Activated CD8-positive, alpha-beta memory T cell treated with anti-CD3 and anti-CD28 coated beads, Interleukin-2, amount 50 U/mL, for 48 hours (primary cell): ENCODE measurements at regions not wholly inside any gene's neighbourhood (a gene's known extent, or its start where the extent isn't known, plus 50 kb on each side); places are given as distances from the start of the nearest gene placed in this dataset.
"Not testable (repeated sequence)": the region's sequence is repeated elsewhere in the genome, so short reads cannot be mapped to it uniquely, and the experiment has no call there.

ENCODE experiments used
- DNase-seq: peaks from one replicate; pipeline ENCODE4 v3.0.0-alpha.2; 2020

DNA sequence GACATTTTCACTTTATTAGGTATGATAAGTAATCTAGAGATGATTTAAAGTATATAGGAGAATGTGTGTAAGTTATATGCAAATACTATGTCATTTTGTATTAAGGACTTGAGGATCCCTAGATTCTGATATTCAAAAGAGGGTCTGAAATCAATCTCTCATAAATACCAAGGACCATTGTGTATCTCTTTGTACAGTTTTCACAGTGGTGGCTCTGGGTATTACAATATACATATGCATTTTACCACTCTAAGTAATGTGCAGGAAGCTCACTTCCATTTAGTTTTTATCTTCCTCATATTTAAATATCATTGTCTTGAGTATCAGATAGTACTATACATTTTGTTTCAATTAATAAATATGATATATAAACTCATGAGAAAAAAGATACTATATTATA is 862.6 kb upstream of the PCDH20 start:
- DNase-seq = no peak

DNA sequence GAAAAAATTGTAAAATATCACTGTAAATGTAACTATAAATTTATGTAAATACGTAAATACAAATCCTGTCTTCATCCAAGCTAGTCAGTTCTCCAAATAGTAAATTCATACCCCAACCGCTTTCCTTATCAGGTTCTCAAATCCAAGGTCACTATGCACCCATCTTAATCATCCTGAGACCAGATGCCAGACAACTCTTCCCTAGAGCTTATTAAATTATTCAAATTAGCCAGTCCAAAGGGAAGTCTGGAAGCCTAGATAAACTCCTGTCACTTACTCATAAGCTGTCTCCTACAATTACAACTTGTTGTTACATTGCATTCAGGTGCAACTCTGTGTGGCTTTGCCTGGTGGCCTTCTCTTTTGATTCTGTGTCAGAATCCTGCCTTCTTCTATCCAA is 836.1 kb upstream of the PCDH20 start:
- no peak for DNase-seq

DNA sequence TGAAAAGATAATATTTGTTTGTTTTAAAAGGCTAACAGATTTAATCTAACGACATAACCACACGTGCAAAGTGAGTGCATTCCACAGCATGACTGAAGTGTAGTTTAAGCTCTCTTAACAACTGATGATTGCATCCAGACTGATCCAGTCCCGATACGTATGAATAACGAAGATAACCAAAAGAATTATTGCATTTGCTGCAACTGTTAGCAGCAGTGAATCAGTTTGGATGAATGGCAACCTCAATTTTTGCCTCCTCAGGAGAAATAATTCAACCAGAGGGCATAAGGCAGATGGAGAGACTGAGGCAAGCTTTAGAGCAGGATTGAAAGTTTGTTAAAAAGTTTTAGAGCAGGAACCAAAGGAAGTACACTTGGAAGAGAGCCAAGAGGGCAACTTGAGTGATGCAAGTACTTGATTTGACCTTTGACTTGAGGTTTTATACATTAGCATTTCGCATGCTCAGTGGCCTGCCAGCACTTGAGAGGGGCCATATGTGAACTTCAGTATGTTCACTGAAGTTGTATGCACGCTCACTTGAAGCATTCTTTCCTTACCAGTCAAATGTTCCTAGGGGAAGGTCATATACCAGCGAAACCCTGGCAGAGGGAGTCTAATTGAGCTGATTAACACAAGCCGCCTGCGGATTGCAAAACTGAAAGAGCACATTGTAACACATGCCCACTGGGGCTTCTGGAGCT is 835.0 kb upstream of the PCDH20 start:
- DNase-seq = no peak

DNA sequence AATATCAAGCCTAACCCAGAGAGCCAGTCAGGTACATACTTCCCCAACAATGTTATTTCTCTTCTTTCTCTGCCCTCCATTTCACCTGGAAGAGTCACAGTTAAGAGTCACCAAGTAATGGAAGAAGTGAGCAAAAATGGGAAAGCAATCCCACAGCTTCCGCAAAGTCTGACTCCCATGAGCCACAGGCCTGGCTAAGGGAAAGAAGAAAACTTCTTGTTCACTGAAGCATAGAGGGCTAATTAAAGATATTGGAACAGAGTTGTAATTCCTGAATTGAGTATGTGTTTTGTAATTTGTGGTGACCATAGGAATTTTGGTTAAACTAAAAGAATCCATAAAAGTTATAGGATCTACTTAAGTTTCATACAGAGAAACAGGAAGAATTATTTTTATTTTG is 830.9 kb upstream of the PCDH20 start:
- no peak for DNase-seq

DNA sequence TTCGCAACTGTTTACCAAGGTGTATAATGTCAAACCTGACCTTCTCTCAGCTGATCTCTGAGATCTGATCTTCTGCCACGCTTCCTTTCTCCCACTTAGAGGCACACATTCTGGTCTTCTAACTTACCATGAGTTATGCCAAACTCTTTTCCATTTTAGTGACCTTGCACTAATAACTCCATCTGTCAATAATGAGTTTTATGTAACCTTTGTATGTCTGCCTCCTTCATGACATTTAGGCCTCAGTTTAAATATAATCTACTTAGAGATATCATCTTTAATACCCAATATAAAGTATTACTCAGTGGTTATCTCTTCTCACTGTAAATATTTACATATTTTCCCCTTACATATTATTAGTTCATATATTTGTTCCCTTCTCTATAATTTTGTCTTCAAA is 827.5 kb upstream of the PCDH20 start:
- DNase-seq = no peak

DNA sequence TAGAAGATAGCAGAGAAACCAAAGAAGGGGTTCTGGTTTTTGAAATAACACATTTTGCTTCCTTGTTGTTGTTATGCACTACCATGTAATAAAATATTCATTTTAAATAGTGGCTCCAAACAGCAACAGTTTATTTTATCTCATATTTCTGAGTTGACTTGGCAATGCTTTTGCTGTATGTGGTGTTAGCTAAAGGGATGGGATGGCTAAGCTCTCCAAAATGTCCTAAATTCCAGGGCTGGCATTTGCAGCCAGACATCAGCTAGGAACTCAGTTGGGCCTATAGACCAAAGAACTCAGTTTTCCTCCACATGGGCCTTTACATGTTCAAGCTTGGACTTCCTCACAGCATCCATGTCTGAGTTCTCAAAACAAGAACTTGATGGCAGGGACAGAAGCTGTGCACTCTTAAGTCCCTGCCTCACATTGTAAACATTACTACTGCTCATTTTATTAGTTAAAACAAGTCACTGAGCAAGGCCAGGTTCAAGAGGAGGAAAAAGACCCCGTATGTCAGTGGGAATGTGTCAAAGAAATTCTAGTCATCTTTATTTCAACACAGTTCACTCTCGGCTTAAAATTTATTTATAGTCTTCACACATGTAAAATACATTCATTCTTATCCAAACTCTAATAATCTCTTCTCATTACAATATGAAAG is 819.3 kb upstream of the PCDH20 start:
- DNase-seq = no peak

DNA sequence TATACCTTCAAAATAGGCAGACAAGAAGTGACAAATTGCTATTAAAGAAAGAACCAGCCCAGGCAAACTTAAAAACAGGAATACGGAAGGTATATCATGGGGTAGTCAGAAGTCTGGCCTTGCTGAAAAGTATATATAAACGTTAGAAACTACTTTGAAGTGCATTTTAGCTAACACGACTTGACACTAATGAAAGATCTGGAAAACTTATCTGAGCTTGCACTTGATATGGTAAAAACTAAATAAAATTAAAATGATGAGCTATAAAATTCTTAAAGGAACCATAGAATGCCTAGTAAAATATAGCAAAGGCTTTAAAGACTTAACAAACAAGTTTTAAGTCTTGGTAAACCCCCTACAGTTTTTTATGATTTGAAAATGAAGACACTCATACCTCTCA is 795.3 kb upstream of the PCDH20 start:
- DNase-seq = no peak

DNA sequence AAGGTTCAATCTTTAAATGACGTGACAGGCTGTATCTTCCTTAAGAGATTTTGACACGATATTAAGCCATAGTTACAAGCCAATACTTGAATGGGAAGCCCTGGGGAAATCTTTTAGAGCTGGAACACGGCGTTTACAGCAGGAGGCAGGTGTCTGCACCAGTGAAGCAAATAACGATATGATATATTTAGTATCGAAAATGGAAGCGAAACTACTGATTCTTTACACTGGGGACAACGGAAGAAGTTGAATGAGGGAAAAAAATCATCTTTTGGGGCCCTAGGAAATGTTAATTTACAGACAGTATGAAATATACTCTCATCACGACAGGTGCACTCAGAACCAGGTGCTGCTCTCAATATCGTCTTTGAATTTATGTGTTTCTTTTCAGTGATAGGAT is 793.9 kb upstream of the PCDH20 start:
- no peak for DNase-seq

DNA sequence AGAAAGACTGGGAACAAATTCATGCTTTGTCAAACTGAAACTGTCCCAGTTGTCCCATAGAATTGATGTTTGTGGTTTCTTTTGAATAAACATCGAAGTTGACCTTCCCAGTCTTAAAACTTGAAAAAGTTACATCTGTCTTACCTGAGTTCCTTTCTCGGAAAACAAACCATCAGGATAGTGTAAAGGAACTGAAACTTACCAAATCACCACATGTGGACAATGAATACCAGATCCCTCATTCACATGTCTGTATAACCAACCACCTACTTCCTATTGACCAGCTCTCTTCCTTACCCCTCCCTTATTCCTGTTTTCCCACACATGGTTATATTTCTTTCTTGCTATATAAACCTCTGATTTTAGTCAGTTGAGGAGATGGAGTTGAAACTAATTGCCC is 791.7 kb upstream of the PCDH20 start:
- no peak for DNase-seq

DNA sequence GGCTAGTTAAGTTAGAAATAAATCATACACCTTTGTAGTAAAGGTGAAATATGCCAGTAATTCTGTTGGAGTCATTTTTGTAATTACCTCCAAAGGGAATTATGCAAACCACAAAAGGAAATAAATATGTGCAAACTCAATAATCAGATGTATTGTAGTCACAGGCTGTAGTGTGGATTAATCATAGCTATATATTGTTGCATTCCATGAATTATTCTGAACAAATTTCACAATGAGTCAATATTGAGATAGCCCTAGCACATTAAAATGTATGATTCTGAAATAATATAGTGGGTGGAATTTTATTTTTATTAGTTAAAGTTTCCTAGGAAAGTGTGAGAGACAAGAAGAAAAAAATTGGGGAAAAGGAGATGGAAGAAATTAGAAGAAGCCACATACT is 790.5 kb upstream of the PCDH20 start:
- DNase-seq = no peak

DNA sequence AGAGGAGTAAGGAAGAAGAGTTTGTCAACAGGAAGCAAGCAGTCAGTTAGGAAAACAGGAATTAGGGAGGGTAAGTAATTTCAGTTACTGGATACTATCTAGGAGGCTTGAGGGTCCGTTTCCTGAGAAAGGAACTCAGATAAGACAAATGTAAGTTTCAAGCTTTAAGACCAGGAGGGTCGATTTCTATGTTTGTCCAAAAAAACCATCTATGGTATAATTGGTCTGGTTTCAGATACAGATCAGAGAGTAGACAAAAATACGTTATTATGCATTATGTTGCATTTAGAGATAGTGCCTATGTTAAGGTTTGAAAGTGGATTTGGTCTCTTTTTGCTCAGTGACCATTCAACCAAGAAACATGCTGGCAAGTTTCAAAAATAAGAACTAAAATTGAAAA is 789.6 kb upstream of the PCDH20 start:
- no peak for DNase-seq

DNA sequence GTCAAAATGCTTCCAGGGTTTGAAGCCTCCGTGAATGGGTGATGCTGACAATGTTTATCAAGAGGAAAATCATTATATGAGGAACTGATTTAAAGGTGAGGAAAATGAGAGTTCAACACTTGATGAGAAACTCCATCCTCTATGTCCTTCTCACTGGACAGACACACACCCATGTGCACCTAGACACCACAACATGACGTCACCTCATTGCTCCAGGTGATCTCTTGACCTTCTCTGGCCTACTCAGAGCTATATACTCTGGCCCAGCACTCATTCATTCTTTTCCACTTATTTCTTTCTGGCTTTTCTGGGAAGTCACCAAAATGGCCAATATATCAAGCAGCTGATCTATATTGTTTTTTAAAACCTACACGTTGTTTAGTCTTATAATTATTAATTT is 778.7 kb upstream of the PCDH20 start:
- DNase-seq = no peak

DNA sequence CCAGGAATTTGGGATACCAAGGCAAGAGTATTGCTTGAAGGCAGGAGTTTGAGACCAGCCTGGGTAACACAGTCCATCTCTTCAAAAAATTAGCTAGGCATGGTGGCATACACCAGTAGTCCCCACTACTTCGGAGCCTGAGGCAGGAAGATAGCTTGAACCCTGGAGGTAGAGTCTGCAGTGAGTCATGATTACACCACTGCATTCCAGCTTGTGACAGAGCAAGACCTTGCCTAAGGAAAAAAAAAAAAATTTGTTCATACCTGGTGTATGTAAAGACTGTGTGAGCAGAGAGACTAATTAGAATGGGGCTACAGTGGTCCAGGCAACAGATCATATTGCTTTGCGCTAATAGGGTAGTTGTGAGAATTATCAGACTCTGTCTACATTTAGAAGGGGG is 778.3 kb upstream of the PCDH20 start:
- no peak for DNase-seq

DNA sequence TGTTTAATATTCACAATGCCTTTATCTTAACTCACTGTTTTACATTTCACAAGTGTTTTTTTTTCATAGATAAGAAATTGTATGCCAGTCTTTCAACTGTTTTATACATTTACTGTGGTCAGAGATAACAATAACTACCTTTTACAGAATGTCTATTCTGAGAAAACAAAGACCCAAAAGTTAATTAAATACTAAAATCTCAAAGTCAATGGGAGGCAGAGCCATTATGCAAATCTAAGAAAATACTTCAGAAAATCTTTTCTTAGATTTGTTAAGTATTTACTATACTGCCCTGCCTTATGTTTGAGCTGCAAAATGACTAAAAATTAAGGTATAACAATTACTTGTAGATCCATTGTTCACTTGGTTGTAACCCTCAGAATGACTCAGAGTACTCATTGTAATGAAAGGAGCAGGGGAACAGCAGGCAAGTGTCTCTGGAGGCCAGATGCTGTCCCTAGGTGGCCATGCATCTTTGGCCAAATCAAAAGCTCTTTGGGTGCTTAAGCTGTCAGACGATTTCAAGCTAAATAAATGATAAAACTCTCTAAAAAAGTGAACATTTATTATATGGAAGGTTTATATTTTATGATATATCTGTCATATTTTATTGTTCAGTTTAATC is 770.1 kb upstream of the PCDH20 start:
- DNase-seq = no peak

DNA sequence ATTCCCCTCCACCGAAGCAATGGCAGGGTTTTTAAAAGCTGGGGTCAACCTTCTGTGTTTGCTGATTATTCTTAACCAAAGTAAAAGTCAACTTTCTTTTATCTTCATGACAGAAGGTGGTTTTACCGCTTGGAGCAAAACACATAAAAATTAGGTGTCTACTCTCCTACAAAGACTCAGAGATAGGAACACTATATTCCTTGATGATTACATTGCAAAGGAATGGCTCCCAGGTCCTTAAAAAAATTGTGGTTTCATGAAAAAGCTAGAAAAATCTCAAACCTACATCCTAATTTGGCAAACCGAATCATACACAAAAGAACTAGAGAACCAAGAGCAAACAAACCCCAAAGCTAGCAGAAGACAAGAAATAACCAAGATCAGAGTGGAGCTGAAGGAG is 760.4 kb upstream of the PCDH20 start:
- no peak for DNase-seq

DNA sequence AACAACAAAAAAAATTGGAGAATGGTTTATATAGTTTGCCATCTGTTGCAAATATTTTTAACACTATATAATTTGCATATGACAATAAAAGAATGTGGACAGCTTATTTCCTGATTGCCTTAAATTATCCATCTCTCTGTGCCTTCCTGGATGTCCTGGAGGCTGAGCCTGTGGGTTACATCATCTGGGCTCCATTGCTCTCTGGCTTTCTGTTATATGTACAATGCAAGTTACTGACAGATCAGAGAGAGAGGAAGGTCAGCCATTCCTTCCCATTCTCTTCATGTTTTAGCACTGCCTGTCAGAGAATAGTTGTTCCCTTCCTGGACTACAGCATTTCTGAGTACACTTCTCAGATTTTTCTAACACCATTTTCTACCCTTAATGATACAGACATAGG is 758.3 kb upstream of the PCDH20 start:
- DNase-seq = no peak

DNA sequence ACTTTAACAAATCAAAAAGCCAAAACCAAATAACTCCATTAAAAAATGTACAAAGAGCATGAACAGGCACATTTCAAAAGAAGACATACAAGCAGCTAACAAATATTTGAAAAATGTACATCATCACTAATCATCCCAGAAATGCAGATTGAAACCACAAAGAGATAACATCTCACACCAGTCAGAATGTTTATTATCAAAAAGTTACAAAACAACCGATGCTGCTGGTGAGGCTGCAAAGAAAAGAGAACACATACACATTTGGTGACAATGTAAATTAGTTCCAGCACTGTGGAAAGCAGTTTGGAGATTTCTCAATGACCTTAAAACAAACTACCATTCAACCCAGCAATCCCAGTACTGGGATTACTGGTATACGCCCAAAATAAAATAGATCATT is 756.0 kb upstream of the PCDH20 start:
- DNase-seq = no peak

DNA sequence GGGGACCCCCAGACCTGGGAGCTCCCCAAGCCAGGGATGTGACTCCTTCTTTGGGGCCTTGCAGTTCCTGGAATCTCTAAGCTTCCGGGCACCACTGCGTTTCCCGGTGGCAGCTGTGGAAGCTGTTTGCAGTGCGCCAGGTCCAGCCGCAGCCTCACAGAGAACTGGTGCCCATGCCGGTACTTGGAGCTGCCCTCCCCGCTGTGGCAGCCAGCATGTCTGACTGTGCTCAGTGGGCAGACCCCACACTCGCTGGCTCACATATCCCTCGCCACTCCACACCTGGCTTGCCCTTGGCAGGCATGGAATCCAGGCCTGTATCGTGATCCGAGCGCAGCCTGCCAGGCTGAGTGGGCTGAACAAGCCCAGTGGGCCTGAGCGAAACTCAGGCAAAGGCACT is 753.2 kb upstream of the PCDH20 start:
- no peak for DNase-seq

DNA sequence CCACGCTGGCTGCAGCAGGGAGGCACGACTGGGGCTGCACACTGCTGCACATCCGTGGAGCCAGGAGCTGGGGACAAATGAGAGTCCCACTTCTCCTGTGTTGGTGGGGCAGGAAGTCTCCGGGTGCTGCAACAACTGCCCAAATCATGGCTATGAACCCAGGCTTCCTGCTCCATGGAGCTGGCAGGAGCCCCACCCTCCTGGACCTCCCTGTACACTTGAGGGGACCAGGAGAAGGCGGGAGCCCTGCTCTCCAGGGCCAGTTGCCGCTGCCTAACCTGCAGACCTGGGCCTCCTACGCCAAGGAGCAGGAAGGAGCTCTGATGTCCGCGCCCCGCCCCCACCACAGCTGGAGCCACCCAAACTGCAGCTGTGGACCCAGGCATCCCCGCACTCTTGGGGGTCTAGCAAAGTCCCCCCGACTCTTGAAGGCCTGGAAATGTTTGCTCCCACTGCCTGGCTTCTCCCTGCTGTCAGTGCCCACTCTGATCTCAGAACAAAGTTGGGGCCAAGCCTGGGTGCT is 752.1 kb upstream of the PCDH20 start:
- no peak for DNase-seq

DNA sequence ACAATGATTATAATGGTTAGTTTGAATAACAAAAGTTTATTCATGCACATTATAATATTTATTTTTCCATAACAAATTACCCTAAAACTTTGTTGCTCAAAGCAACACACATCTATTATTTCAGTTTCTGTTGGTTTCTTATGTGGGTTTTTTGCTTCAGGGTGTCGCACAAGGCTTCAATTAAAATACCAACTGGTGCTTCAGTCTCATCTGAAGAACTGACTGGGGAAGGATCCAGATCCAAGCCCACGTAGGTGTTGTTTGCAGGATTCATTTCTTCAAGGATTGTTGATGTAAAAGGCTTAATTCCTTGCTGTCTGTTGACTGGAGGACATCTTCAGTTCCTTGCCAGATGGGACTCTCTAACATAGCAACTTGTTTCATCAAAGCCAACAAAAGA is 747.2 kb upstream of the PCDH20 start:
- DNase-seq = no peak

DNA sequence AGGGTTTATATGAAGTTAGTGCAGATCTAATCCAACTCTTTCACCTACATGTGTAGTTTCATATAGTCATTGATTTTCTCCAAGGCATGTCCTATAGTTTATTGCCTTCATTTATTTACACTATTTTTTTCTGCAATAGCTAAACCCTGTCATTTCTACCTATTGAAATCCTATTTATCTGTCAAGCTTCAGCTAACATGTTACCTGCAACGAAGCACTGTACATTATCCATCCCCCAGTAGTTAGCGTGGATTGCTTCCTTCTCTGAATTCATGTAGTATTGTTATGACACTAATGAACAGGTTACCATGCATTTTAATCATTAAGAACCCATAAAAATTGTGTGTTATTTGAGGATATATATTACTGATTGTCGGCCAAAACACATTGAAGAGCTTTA is 742.9 kb upstream of the PCDH20 start:
- DNase-seq = no peak

DNA sequence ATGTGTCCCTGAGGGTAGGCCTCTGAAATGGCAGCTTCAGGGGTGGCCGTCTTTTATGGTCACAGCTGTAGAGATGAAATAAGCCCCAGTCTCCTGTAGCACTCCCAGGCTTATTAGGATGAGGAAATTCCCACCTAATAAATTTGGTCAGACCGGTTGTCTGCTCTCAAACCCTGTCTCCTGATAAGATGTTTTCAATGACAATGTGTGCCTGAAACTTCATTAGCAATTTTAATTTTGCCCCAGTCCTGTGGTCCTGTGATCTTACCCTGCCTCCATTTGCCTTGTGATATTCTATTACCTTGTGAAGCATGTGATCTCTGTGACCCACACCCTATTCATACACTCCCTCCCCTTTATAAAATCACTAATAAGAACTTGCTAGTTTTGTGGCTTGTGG is 736.1 kb upstream of the PCDH20 start:
- not testable (repeated sequence) for DNase-seq

DNA sequence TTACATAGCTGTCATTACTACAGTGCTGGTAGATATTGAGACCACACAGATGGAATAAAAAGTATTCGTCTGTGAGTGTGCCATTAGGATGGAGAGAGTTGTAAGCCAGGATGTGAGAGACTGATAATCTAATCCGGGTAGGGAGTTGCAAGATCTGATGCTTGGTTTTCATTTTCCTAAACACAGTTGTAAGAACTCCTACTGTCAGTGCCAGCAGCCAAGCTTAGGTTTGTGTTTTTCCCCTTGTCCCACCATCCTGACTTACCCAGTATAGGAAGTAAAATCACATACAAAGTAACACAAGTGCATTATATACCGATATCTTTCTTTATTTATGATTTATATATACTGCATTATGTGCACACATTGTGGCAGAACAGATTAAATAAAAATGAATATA is 726.4 kb upstream of the PCDH20 start:
- DNase-seq = no peak

DNA sequence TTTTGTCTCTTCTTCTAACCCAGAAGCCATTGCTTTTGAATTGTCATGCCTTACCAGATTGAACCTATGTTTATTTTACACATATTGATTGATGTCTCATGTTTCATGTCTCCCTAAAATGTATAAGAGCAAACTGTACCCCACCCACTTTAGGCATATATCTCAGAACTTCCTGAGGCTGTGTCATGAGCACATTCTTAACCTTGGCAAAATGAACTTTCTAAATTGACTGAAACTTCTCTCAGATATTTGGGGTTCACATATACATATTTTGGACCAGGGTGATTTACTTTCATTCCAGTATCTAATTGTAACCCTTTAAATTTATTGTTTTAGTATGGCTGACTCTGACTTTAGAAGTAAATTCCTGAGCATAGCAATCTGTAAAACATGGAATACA is 723.9 kb upstream of the PCDH20 start:
- DNase-seq = no peak
